ENCODE measurements at regions not wholly inside any gene's neighbourhood (a gene's known extent, or its start where the extent isn't known, plus 50 kb on each side); places are given as distances from the start of the nearest gene placed in this dataset.

DNA sequence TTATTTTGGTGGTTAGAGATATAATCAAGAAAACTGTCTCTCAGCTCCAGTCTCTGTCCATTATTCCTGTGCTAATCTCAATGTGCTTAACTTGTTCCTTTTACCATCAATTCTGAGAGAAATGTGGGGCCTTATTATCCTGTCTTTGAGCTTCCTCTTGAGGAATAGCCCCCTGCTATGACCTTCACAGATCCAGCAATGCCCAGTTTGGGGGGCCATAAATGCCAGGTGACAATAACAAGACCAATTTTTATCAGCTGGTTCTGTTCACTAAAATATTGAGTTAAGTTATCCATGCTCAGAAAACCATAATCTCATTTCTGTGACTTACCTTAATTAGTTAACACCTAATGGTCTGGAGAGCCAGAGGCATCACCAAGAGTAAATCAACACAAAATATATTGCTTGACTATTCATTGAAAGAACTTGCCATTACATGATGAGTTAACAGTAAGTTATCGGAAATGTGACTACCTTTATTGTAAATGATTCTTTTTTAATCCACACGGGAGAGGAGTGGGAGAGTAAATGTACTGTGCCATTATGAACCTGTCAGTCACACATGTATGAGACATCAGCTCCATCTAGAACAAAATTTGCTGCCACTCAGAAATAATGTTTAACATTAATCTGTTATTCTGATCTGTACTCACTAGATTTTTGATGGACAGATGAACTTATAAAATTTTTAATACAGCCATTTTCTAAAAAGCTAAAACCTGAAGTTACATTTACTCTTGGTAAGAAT, 149.7 kb downstream of the ID4 start:
- no peak for TF ChIP-seq EZH2 (IDR thresholded peaks at IDR 0.05; ENCODE audit: borderline replicate concordance, low read length)
- TF ChIP-seq, protein P1, sequence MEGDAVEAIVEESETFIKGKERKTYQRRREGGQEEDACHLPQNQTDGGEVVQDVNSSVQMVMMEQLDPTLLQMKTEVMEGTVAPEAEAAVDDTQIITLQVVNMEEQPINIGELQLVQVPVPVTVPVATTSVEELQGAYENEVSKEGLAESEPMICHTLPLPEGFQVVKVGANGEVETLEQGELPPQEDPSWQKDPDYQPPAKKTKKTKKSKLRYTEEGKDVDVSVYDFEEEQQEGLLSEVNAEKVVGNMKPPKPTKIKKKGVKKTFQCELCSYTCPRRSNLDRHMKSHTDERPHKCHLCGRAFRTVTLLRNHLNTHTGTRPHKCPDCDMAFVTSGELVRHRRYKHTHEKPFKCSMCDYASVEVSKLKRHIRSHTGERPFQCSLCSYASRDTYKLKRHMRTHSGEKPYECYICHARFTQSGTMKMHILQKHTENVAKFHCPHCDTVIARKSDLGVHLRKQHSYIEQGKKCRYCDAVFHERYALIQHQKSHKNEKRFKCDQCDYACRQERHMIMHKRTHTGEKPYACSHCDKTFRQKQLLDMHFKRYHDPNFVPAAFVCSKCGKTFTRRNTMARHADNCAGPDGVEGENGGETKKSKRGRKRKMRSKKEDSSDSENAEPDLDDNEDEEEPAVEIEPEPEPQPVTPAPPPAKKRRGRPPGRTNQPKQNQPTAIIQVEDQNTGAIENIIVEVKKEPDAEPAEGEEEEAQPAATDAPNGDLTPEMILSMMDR (IDR thresholded peaks at IDR 0.05; ENCODE audit: low read length): no peak

Measured in OCI-LY1 (cell line).